ENCODE measurements at regions not wholly inside any gene's neighbourhood (a gene's known extent, or its start where the extent isn't known, plus 50 kb on each side); places are given as distances from the start of the nearest gene placed in this dataset.

GRCh38 chr1:189141056-189141455 is 1336.6 kb downstream of the BRINP3 start:
- no peaks in the 10 kb centered on the region for H3K9me3 ChIP-seq (ENCODE audit: severe bottlenecking)
- DNase-seq (ENCODE audit: low spot score) (no peak), ATAC-seq (ENCODE audit: low read depth) (no peak)
- H3K27me3 ChIP-seq (ENCODE audit: insufficient read depth, poor library complexity, severe bottlenecking), result no peaks in the 10 kb centered on the region
- no peak overlapping the region for H3K27ac ChIP-seq (ENCODE audit: poor library complexity, severe bottlenecking)
- no peak overlapping the region for H3K4me3 ChIP-seq (ENCODE audit: severe bottlenecking)
- no peaks in the 10 kb centered on the region for H3K36me3 ChIP-seq (ENCODE audit: low read depth)
- H3K4me1 ChIP-seq (ENCODE audit: insufficient read depth, poor library complexity, severe bottlenecking), result no peaks in the 10 kb centered on the region
- TF ChIP-seq, protein P1, sequence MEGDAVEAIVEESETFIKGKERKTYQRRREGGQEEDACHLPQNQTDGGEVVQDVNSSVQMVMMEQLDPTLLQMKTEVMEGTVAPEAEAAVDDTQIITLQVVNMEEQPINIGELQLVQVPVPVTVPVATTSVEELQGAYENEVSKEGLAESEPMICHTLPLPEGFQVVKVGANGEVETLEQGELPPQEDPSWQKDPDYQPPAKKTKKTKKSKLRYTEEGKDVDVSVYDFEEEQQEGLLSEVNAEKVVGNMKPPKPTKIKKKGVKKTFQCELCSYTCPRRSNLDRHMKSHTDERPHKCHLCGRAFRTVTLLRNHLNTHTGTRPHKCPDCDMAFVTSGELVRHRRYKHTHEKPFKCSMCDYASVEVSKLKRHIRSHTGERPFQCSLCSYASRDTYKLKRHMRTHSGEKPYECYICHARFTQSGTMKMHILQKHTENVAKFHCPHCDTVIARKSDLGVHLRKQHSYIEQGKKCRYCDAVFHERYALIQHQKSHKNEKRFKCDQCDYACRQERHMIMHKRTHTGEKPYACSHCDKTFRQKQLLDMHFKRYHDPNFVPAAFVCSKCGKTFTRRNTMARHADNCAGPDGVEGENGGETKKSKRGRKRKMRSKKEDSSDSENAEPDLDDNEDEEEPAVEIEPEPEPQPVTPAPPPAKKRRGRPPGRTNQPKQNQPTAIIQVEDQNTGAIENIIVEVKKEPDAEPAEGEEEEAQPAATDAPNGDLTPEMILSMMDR (IDR thresholded peaks at IDR 0.05; ENCODE audit: poor library complexity, severe bottlenecking), result no peak

GRCh38 chr1:189149547-189150375 is 1327.9 kb downstream of the BRINP3 start:
- Histone ChIP-seq H3K4me1 (ENCODE audit: insufficient read depth, poor library complexity, severe bottlenecking) (no peaks in the 10 kb centered on the region), H3K4me3 (ENCODE audit: severe bottlenecking) (no peak overlapping the region), H3K36me3 (ENCODE audit: low read depth) (no peaks in the 10 kb centered on the region), H3K9me3 (ENCODE audit: severe bottlenecking) (no peaks in the 10 kb centered on the region), H3K27me3 (ENCODE audit: insufficient read depth, poor library complexity, severe bottlenecking) (no peaks in the 10 kb centered on the region), H3K27ac (ENCODE audit: poor library complexity, severe bottlenecking) (no peak overlapping the region)
- DNase-seq (ENCODE audit: low spot score), result no peak
- ATAC-seq (ENCODE audit: low read depth), result no peak
- TF ChIP-seq, protein P1 (IDR thresholded peaks at IDR 0.05; ENCODE audit: poor library complexity, severe bottlenecking), result no peak

DNA sequence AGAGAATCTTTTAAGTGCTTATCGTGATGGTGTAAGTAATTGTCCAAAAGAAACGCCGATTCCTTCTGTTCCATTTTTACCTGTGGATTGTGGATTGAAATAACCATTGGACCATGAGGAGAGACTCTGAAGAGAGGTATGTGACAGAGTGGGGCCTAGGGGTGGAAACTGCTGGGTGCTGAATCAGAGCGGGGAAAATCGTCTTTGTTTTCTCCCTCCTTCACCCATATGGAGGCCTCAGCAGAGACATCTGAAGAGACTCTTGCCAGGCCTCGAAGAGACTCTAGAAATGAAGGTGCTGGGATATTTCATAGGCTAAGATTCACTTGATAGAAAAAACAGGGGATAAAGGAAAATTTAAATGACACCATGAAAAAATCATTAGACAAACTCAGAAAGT is 1327.0 kb downstream of the BRINP3 start:
- Histone ChIP-seq H3K9me3 (ENCODE audit: severe bottlenecking) (no peaks in the 10 kb centered on the region), H3K27ac (ENCODE audit: poor library complexity, severe bottlenecking) (no peak overlapping the region), H3K27me3 (ENCODE audit: insufficient read depth, poor library complexity, severe bottlenecking) (no peaks in the 10 kb centered on the region), H3K4me3 (ENCODE audit: severe bottlenecking) (no peak overlapping the region), H3K36me3 (ENCODE audit: low read depth) (no peaks in the 10 kb centered on the region), H3K4me1 (ENCODE audit: insufficient read depth, poor library complexity, severe bottlenecking) (no peaks in the 10 kb centered on the region)
- ATAC-seq (ENCODE audit: low read depth) (no peak), DNase-seq (ENCODE audit: low spot score) (no peak)
- TF ChIP-seq, protein P1 (IDR thresholded peaks at IDR 0.05; ENCODE audit: poor library complexity, severe bottlenecking), result no peak

DNA sequence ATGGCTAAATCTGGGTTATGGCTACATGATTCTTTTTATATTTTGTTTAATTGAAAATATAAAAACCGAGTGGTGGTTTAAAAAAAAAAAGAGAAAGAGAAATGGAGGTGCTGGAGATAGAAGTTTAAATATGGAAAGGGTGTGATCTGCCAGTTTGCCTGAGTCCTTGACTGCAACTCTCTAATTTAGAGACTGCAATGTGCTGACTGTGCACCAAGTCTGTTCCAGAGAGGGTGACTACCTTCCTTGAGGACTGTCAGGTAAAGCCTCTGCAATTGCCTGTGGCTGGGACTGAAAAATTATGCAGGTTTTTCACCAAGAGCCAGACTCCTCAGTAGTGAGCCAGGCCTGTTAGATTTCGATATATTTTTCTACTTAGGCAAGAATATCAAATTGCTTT is 1326.3 kb downstream of the BRINP3 start:
- TF ChIP-seq, protein P1 (IDR thresholded peaks at IDR 0.05; ENCODE audit: poor library complexity, severe bottlenecking), result no peak
- H3K4me1 ChIP-seq (ENCODE audit: insufficient read depth, poor library complexity, severe bottlenecking), result no peaks in the 10 kb centered on the region
- no peak for DNase-seq (ENCODE audit: low spot score)
- H3K36me3 ChIP-seq (ENCODE audit: low read depth), result no peaks in the 10 kb centered on the region
- no peaks in the 10 kb centered on the region for H3K9me3 ChIP-seq (ENCODE audit: severe bottlenecking)
- H3K27me3 ChIP-seq (ENCODE audit: insufficient read depth, poor library complexity, severe bottlenecking), result no peaks in the 10 kb centered on the region
- H3K4me3 ChIP-seq (ENCODE audit: severe bottlenecking), result no peak overlapping the region
- no peak overlapping the region for H3K27ac ChIP-seq (ENCODE audit: poor library complexity, severe bottlenecking)
- ATAC-seq (ENCODE audit: low read depth), result no peak

DNA sequence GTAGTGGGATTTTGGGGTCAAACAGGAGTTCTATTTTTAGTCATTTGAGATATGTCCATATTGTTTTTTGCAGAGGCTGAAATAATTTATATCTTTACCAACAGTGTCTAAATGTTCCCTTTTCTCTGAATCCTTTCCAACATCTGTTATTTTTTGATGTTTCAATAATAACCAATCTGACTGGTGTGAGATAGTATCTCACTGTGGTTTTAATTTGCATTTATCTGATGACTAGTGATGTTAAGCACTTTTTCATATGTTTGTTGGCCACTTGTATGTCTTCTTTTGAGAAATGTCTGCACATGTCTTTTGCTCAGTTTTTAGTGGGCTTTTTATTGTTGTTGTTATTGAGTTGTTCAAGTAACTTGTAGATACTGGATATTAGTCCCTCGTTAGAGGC is 1325.0 kb downstream of the BRINP3 start:
- H3K36me3 ChIP-seq (ENCODE audit: low read depth), result no peaks in the 10 kb centered on the region
- no peaks in the 10 kb centered on the region for H3K4me1 ChIP-seq (ENCODE audit: insufficient read depth, poor library complexity, severe bottlenecking)
- no peak overlapping the region for H3K4me3 ChIP-seq (ENCODE audit: severe bottlenecking)
- no peak for ATAC-seq (ENCODE audit: low read depth)
- H3K27me3 ChIP-seq (ENCODE audit: insufficient read depth, poor library complexity, severe bottlenecking), result no peaks in the 10 kb centered on the region
- TF ChIP-seq, protein P1 (IDR thresholded peaks at IDR 0.05; ENCODE audit: poor library complexity, severe bottlenecking), result no peak
- H3K27ac ChIP-seq (ENCODE audit: poor library complexity, severe bottlenecking), result no peak overlapping the region
- no peaks in the 10 kb centered on the region for H3K9me3 ChIP-seq (ENCODE audit: severe bottlenecking)
- no peak for DNase-seq (ENCODE audit: low spot score)
